Pancreas (tissue), 10 donors: ENCODE measurements at regions not wholly inside any gene's neighbourhood (a gene's known extent, or its start where the extent isn't known, plus 50 kb on each side); places are given as distances from the start of the nearest gene placed in this dataset.

Experiments used
- ATAC-seq, 4 donors: fragments of 200-7000 bp; cut with Tn5 transposase; one replicate each; pipeline versions ENCODE4 v1.8.0 to v1.9.1; 2020; ENCODE audit warnings: mild to moderate bottlenecking in 4 of 4, moderate library complexity in 4 of 4
- DNase-seq, 6 donors: peaks; one replicate each; pipeline ENCODE4 v3.0.0-alpha.2; 2020
- FAIRE-seq: peaks from 2 replicates; lab custom pipeline; 2012; peaks lifted over from hg19 to GRCh38; lab: Jason Lieb, UNC
- H3K27ac ChIP-seq, 4 donors: fragments of 200-600 bp; sonication (generic); 1 replicate in 3 of 4; 2 replicates in 1 of 4; pipeline versions ENCODE4 v1.5.0 to v1.8.0; 2020
- H3K27me3 ChIP-seq, 4 donors: fragments of 200-600 bp; one replicate each; pipeline ENCODE4 v1.8.0; 2021
- H3K36me3 ChIP-seq, 3 donors: fragments of 200-600 bp; sonication (generic) in 1 of 3; one replicate each; pipeline versions ENCODE4 v1.5.0 to v1.8.0; 2020 to 2021
- H3K4me1 ChIP-seq, 3 donors: fragments of 200-600 bp; one replicate each; pipeline ENCODE4 v1.8.0; 2021
- H3K4me3 ChIP-seq, 4 donors: fragments of 200-600 bp; sonication (generic) in 2 of 4; one replicate each; pipeline versions ENCODE4 v1.5.0 to v1.8.0; 2020 to 2021
- H3K9me3 ChIP-seq, 4 donors: fragments of 200-600 bp; one replicate each; pipeline ENCODE4 v1.8.0; 2021
- WGBS, 2 donors: extraction: QIAGEN DNeasy Blood & Tissue Kit; methylation state at CpG; one replicate each; pipeline ENCODE4 v1.1.7; 2013; 5-methylcytosine and 5-hydroxymethylcytosine counted together
- intact Hi-C, 3 donors: fragments of 100-400 bp; cut with DNase I; formaldehyde crosslinking; loops; one replicate each; pipeline versions ENCODE4 v1.11.1 to v1.14.2; 2022
- TF ChIP-seq, protein P1 (sequence below), 4 donors: fragments of 200-600 bp; sonication (generic) in 3 of 4; IDR thresholded peaks; one replicate each; pipeline versions ENCODE4 v1.5.0 to v1.8.0; 2021; ENCODE audit warnings: antibody characterized with exemption in 4 of 4
- donor health status: healthy with polysubstance abuse.
- donor health status: DM: no; HTN: no; CAD: no; lungs with moderate emphysema.
- donor health status: DM: no; HTN: no; CAD: no.
- donor health status: control.
- donor health status: control.
- donor health status: Bipolar disorder and iron deficiency.
- donor health status: DM: yes; HTN: yes; CAD: no.
- donor health status: DM: no; HTN: no; CAD: no.
- donor health status: DM: no; HTN: no; CAD: no.
- donor health status: DM: yes; HTN: yes; CAD: no.

- TF ChIP-seq, protein P1, sequence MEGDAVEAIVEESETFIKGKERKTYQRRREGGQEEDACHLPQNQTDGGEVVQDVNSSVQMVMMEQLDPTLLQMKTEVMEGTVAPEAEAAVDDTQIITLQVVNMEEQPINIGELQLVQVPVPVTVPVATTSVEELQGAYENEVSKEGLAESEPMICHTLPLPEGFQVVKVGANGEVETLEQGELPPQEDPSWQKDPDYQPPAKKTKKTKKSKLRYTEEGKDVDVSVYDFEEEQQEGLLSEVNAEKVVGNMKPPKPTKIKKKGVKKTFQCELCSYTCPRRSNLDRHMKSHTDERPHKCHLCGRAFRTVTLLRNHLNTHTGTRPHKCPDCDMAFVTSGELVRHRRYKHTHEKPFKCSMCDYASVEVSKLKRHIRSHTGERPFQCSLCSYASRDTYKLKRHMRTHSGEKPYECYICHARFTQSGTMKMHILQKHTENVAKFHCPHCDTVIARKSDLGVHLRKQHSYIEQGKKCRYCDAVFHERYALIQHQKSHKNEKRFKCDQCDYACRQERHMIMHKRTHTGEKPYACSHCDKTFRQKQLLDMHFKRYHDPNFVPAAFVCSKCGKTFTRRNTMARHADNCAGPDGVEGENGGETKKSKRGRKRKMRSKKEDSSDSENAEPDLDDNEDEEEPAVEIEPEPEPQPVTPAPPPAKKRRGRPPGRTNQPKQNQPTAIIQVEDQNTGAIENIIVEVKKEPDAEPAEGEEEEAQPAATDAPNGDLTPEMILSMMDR (IDR thresholded peaks at IDR 0.05) = no peak
- Histone ChIP-seq H3K4me3 (no peak overlapping the region), H3K27ac (no peak overlapping the region), H3K36me3 (no peaks in the 10 kb centered on the region), H3K4me1 (no peaks in the 10 kb centered on the region), H3K27me3 (no peaks in the 10 kb centered on the region), H3K9me3 (peaks cover 0 to 3% (median 0%) of the 10 kb centered on the region in 4 donors)
- no peak for ATAC-seq
- intact Hi-C loops = no loop called here
- FAIRE-seq = no peak
- 67 to 79% methylated on average over 10 of the region's 10 CpGs for WGBS, 2 donors
- no peak for DNase-seq
Observed at GRCh38 chr2:830419-831224, 120.0 kb upstream of the SNTG2 start.

DNA sequence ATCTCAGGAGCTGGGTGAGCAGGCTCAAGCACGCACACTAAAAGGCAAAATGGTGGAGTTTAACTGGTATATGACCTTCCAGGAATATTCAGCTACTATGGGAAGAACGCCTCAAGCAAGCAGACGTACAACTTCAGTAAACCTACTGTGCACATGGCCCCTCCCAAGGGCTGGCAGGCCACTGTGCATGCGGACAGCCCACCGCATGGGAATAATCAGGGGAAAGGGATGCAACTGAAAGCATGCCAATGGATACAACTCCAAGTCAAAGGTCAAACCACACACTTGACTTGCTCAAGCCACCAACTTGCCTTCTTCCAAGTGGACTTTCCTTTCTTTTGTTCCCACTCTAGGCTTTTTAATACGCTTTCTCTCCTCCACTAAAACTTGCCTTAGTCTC is 121.6 kb upstream of the SNTG2 start:
- FAIRE-seq = no peak
- H3K9me3 ChIP-seq = peaks cover 0 to 3% (median 0%) of the 10 kb centered on the region in 4 donors
- H3K27ac ChIP-seq = no peak overlapping the region
- no peaks in the 10 kb centered on the region for H3K36me3 ChIP-seq
- no peak overlapping the region for H3K4me3 ChIP-seq
- no peak for ATAC-seq
- intact Hi-C loops = no loop called here
- WGBS, 2 donors = 89 to 91% methylated on average over 6 of the region's 6 CpGs
- TF ChIP-seq, protein P1 (IDR thresholded peaks at IDR 0.05) = no peak
- DNase-seq = no peak
- H3K4me1 ChIP-seq = no peaks in the 10 kb centered on the region
- no peaks in the 10 kb centered on the region for H3K27me3 ChIP-seq

DNA sequence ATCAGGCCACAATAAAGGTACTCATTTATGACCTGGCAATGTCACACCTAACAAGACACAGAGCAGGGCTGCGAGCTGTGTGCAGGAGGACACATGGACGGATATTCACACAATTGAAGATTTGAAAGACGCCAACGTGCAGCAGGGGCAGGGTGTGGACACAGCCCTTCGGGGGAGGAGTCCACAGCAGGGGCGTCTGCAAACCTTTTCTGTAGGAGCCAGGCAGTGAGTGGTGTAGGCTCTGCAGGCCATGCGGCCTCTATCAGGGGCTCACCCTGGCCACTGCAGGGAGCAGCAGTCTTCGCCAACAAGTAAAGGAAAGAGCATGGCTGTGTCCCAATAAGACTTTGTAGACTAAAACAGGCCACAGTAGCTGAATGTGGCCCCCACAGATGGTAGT is 125.7 kb upstream of the SNTG2 start:
- Histone ChIP-seq H3K4me1 (no peaks in the 10 kb centered on the region), H3K27ac (no peak overlapping the region), H3K27me3 (no peaks in the 10 kb centered on the region), H3K36me3 (no peaks in the 10 kb centered on the region), H3K9me3 (peaks cover 0 to 3% (median 0%) of the 10 kb centered on the region in 4 donors), H3K4me3 (no peak overlapping the region)
- TF ChIP-seq, protein P1 (IDR thresholded peaks at IDR 0.05) = no peak
- DNase-seq = no peak
- 74 to 76% methylated on average over 8 of the region's 8 CpGs for WGBS, 2 donors
- no peak for FAIRE-seq
- intact Hi-C loops = no loop called here
- ATAC-seq = no peak

GRCh38 chr2:824524-824923 is 126.1 kb upstream of the SNTG2 start:
- Histone ChIP-seq H3K36me3 (no peaks in the 10 kb centered on the region), H3K4me1 (no peaks in the 10 kb centered on the region), H3K4me3 (no peak overlapping the region), H3K27ac (no peak overlapping the region), H3K9me3 (peaks cover 0 to 3% (median 0%) of the 10 kb centered on the region in 4 donors), H3K27me3 (no peaks in the 10 kb centered on the region)
- DNase-seq (no peak), FAIRE-seq (no peak), ATAC-seq (no peak)
- intact Hi-C loops = no loop called here
- TF ChIP-seq, protein P1 (IDR thresholded peaks at IDR 0.05) = no peak
- 91 to 94% methylated on average over 10 of the region's 10 CpGs for WGBS, 2 donors

- H3K4me1 ChIP-seq = no peaks in the 10 kb centered on the region
- no peaks in the 10 kb centered on the region for H3K27me3 ChIP-seq
- FAIRE-seq = no peak
- peaks cover 0 to under 1% (median 0%) of the 10 kb centered on the region in 4 donors for H3K9me3 ChIP-seq
- no peak for ATAC-seq
- no peaks in the 10 kb centered on the region for H3K36me3 ChIP-seq
- intact Hi-C loops = no loop called here
- no peak overlapping the region for H3K4me3 ChIP-seq
- TF ChIP-seq, protein P1 (IDR thresholded peaks at IDR 0.05) = no peak
- no peak overlapping the region for H3K27ac ChIP-seq
- WGBS, 2 donors = 76 to 79% methylated on average over 19 of the region's 19 CpGs
- DNase-seq = no peak
Observed at GRCh38 chr2:821546-821945, 129.1 kb upstream of the SNTG2 start.
